NB4 (cell line): ENCODE measurements at regions not wholly inside any gene's neighbourhood (a gene's known extent, or its start where the extent isn't known, plus 50 kb on each side); places are given as distances from the start of the nearest gene placed in this dataset.
A peak's percentile ranks its signal among the peaks of the same experiment; 100 is the strongest.

Experiments
- MAX ChIP-seq: IDR thresholded peaks from 2 replicates; pipeline ENCODE4 v1.6.1; 2011; ENCODE audit warnings: low read depth, low read length
- MYC ChIP-seq: IDR thresholded peaks from 2 replicates; pipeline ENCODE4 v1.6.1; 2011; ENCODE audit warnings: low read depth, low read length

DNA sequence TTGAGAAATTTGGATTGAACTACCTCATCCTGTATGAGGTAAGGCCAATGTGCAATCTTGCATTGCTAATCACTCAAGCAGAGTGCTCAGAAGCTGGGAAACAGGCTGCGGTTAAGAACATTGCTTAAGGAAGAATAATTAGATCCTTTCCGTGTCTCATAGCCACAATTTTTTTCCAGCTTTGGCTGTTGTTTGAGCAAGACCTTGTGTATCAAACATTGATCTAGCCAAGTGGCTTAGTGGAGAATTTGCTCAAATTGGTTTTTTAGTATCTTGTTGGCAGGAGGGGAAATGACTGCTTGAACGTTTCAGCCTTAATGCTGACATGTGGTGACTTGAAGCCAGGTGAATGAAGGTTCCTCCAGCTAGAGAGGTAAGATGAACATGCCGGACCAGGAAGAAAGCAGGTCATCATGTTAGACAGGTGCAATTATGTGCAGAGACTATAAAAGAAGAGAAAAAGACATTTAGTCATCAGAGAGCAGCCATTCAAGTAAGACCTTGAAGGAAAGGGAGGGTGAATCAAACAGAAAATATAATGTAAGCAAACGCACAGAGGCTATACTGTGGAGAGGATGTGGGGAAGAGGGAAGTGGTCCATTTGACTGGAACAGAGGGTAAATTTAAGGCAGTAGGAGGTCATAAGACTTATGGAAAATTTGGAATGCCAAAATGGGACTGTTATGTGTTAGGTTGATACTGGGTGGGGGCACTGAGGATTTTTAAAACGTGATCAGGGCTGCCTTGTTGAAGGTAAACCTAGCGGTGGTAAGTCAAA, 98.9 kb upstream of the CYP1B1 start:
- TF ChIP-seq MAX = no peak
- TF ChIP-seq MYC = peak; percentile 31; the same call in 1 of the 2 replicates
